PC-3 (cell line): ENCODE measurements at regions not wholly inside any gene's neighbourhood (a gene's known extent, or its start where the extent isn't known, plus 50 kb on each side); places are given as distances from the start of the nearest gene placed in this dataset.

Experiments used
- ATAC-seq: fragments of 200-7000 bp; cut with Tn5 transposase; 2 replicates; pipeline ENCODE4 v1.9.1; 2020; ENCODE audit warnings: mild to moderate bottlenecking, moderate library complexity
- BruUV-seq: library from RNA; stranded (reverse); fragments of 400-500 nt; replicated peaks from 2 replicates; lab custom pipeline; 2021; lab: Mats Ljungman, UMichigan
- CTCF ChIA-PET: fragments of 300-600 bp; sonication (Branson Sonifier 250); formaldehyde crosslinking; loops from one replicate; lab custom pipeline; 2022; ENCODE audit warnings: antibody characterized with exemption; lab: Charles Lee
- POLR2A ChIA-PET: fragments of 300-600 bp; sonication (Branson Sonifier 250); formaldehyde crosslinking; loops from one replicate; lab custom pipeline; 2022; ENCODE audit warnings: antibody characterized with exemption; ENCODE audit not compliant: unreplicated experiment; lab: Charles Lee
- DNase-seq: peaks from one replicate; pipeline ENCODE4 v3.0.0-alpha.2; 2015
- H2AFZ ChIP-seq: fragments of 300-600 bp; sonication (generic); 2 replicates; pipeline ENCODE4 v1.6.0; 2016; ENCODE audit warnings: antibody characterized with exemption, low read length
- H3F3A ChIP-seq: fragments of 300-600 bp; sonication (generic); one replicate; pipeline ENCODE4 v1.6.0; 2017; ENCODE audit warnings: antibody characterized with exemption, low read length, control low read depth, mild to moderate bottlenecking; ENCODE audit not compliant: unreplicated experiment
- H3K27ac ChIP-seq: fragments of 300-600 bp; sonication (generic); 2 replicates; pipeline ENCODE4 v1.5.1; 2016; ENCODE audit warnings: mild to moderate bottlenecking, low read length
- H3K27me3 ChIP-seq: fragments of 300-600 bp; sonication (generic); 2 replicates; pipeline ENCODE4 v1.6.1; 2016; ENCODE audit warnings: low read length, mixed read lengths
- H3K36me3 ChIP-seq: fragments of 300-600 bp; sonication (generic); 2 replicates; pipeline ENCODE4 v1.6.1; 2016; ENCODE audit warnings: low read depth, mixed run types, low read length, mixed read lengths
- H3K4me1 ChIP-seq: fragments of 300-600 bp; sonication (generic); 2 replicates; pipeline ENCODE4 v1.5.1; 2016; ENCODE audit warnings: low read length; ENCODE audit not compliant: insufficient read depth
- H3K4me2 ChIP-seq: fragments of 300-600 bp; sonication (generic); 2 replicates; pipeline ENCODE4 v1.6.0; 2016; ENCODE audit warnings: low read length
- H3K4me3 ChIP-seq: fragments of 300-600 bp; sonication (generic); 2 replicates; pipeline ENCODE4 v1.5.1; 2016; ENCODE audit warnings: mild to moderate bottlenecking, low read length, mixed read lengths
- H3K79me2 ChIP-seq: fragments of 300-600 bp; sonication (generic); 2 replicates; pipeline ENCODE4 v1.6.1; 2017; ENCODE audit warnings: low read length, mixed read lengths
- H3K9ac ChIP-seq: fragments of 300-600 bp; sonication (generic); 2 replicates; pipeline ENCODE4 v1.6.0; 2016; ENCODE audit warnings: mild to moderate bottlenecking, low read length
- H3K9me2 ChIP-seq: fragments of 300-600 bp; sonication (generic); replicated peaks from 2 replicates; pipeline ENCODE4 v1.6.1; 2016; ENCODE audit warnings: mixed run types, low read length, mixed read lengths
- H3K9me3 ChIP-seq: fragments of 300-600 bp; sonication (generic); 2 replicates; pipeline ENCODE4 v1.6.1; 2016; ENCODE audit warnings: low read length, mixed read lengths
- H4K20me1 ChIP-seq: fragments of 300-600 bp; sonication (generic); 2 replicates; pipeline ENCODE4 v1.6.1; 2016; ENCODE audit warnings: low read length, mixed read lengths
- CTCF ChIP-seq: fragments of 300-600 bp; sonication (generic); conservative IDR thresholded peaks from 2 replicates; pipeline ENCODE4 v1.5.1; 2017; ENCODE audit warnings: antibody characterized with exemption, low read depth, mild to moderate bottlenecking, low read length
- EZH2 ChIP-seq: fragments of 300-600 bp; sonication (generic); IDR thresholded peaks from one replicate; pipeline ENCODE4 v1.6.1; 2017; ENCODE audit warnings: antibody characterized with exemption, mild to moderate bottlenecking, low read length; ENCODE audit not compliant: unreplicated experiment
- EZH2phosphoT487 ChIP-seq: fragments of 300-600 bp; sonication (generic); IDR thresholded peaks from 2 replicates; pipeline ENCODE4 v1.6.1; 2018; ENCODE audit warnings: mild to moderate bottlenecking, antibody characterized with exemption, low read length, borderline replicate concordance
- intact Hi-C: fragments of 100-400 bp; cut with micrococcal nuclease; formaldehyde crosslinking; loops from 2 replicates; pipeline ENCODE4 v1.9.0; 2023

DNA sequence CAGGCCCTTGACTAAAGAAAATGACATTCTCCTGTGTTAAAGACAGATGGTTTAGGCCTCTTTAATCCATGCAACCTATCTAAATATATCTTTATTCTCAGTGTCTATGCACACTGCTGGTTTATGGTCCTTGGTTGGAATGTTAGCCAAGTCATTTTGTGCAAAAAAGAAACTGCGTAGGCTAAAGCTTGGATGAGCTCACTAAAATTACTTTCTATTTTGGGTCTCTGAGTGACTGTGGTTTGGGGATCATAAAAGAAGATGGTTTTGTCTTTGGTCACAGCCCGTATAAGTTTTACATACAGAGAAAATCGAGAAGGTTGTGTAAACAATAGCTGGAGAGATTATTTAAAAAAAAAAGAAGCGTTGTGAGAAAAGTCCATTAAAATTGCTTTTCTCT is 443.6 kb downstream of the UBE2NL start:
- POLR2A ChIA-PET: interaction anchor here (0.6 kb wide), 1 partner anchor 41 kb away, joined by 5 read pairs; no protein-coding TSS in a partner anchor
- Histone ChIP-seq H2AFZ (no peak overlapping the region), H3K36me3 (no peaks in the 10 kb centered on the region), H3K9me2 (no peaks in the 10 kb centered on the region), H3K27ac (peak overlapping the region; percentile 16; the same call in 1 of the 2 replicates), H4K20me1 (no peaks in the 10 kb centered on the region), H3K79me2 (no peaks in the 10 kb centered on the region), H3K4me2 (peak overlapping the region; percentile 1; the same call in 1 of the 2 replicates), H3K4me3 (no peak overlapping the region), H3F3A (no peaks in the 10 kb centered on the region), H3K27me3 (no peaks in the 10 kb centered on the region), H3K4me1 (peaks cover 11% of the 10 kb centered on the region; the same call in 1 of the 2 replicates), H3K9me3 (no peaks in the 10 kb centered on the region), H3K9ac (no peak overlapping the region)
- ATAC-seq (peak; percentile 58), DNase-seq (peak; percentile 47)
- no TSS peak for BruUV-seq
- TF ChIP-seq CTCF: no peak
- TF ChIP-seq EZH2: no peak
- no peak for TF ChIP-seq EZH2phosphoT487
- intact Hi-C loops: no loop called here
- CTCF ChIA-PET: no interaction called here

GRCh38 chrX:144333429-144333828 is 449.6 kb downstream of the UBE2NL start:
- Histone ChIP-seq H3K9me3 (no peaks in the 10 kb centered on the region), H3K9me2 (no peaks in the 10 kb centered on the region), H3F3A (no peaks in the 10 kb centered on the region), H3K4me2 (no peak overlapping the region), H4K20me1 (no peaks in the 10 kb centered on the region), H3K4me3 (no peak overlapping the region), H3K27me3 (no peaks in the 10 kb centered on the region), H3K4me1 (0 out of 2 replicates have a peak, but pooled peaks cover 6% of the 10 kb centered on the region), H3K79me2 (no peaks in the 10 kb centered on the region), H2AFZ (no peak overlapping the region), H3K36me3 (no peaks in the 10 kb centered on the region), H3K27ac (no peak overlapping the region), H3K9ac (no peak overlapping the region)
- ChIA-PET POLR2A (no interaction called here), CTCF (no interaction called here)
- intact Hi-C loops: no loop called here
- no peak for TF ChIP-seq EZH2
- TF ChIP-seq EZH2phosphoT487: no peak
- no peak for TF ChIP-seq CTCF
- no peak for DNase-seq
- no peak for ATAC-seq
- BruUV-seq: no TSS peak

- ChIA-PET CTCF (no interaction called here), POLR2A (no interaction called here)
- Histone ChIP-seq H3K9me2 (no peaks in the 10 kb centered on the region), H3F3A (no peaks in the 10 kb centered on the region), H3K36me3 (no peaks in the 10 kb centered on the region), H3K79me2 (no peaks in the 10 kb centered on the region), H3K9me3 (no peaks in the 10 kb centered on the region), H2AFZ (no peak overlapping the region), H4K20me1 (no peaks in the 10 kb centered on the region), H3K4me2 (no peak overlapping the region), H3K27ac (no peak overlapping the region), H3K4me3 (no peak overlapping the region), H3K4me1 (0 out of 2 replicates have a peak, but pooled peaks cover 6% of the 10 kb centered on the region), H3K9ac (no peak overlapping the region), H3K27me3 (no peaks in the 10 kb centered on the region)
- intact Hi-C loops: no loop called here
- ATAC-seq: no peak
- BruUV-seq: no TSS peak
- TF ChIP-seq CTCF (peak; percentile 56), EZH2 (no peak)
- DNase-seq: peak; percentile 34
Measured at GRCh38 chrX:144334577-144334976, 450.7 kb downstream of the UBE2NL start.
